ENCODE measurements at regions not wholly inside any gene's neighbourhood (a gene's known extent, or its start where the extent isn't known, plus 50 kb on each side); places are given as distances from the start of the nearest gene placed in this dataset.

DNA sequence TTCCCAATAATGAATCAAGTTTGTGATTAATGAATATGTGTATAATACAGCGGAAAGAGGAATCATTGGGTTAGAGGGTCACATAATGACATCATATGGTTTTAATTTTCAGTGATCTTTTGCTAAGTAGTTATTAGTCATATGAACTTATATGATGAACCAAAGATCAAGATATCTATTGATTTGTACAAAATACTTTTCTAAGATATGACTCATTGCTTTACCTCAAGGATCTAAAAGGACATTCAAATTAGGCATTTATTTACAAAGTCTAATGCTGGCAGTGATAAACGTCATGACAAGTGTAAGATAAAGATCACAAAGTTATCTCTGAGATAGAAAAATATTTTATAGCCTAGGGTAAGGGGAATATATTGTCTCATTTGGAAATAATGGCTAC is 417.8 kb downstream of the RPL10L start (continued):
- no peak for TF ChIP-seq RFX5 (IDR thresholded peaks at IDR 0.05; ENCODE audit: low read length)

DNA sequence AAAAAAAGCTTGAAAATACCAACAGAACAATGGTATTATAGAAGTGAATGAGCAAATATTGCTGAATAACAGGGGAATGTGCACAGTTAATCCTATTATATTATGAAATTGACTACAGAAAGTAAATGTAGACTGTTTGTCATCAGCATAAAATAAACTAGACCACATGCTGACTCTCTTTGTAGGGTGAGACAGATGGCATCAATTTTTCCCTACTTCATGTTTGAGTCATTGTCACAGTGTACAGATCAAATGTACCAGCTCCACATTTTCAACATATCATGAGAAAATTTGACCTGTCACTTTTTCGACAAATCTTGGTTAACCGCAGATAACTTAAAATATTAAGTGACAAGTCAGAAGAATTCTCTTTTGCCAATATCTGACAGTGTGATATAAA is 421.0 kb downstream of the RPL10L start:
- no peaks in the 10 kb centered on the region for H3K4me1 ChIP-seq (ENCODE audit: control insufficient read depth in 1 of 2, insufficient read depth in 2 of 2, low read depth in 1 of 2, low read length in 1 of 2)
- H3K9me2 ChIP-seq, result no peaks in the 10 kb centered on the region
- CTCF ChIA-PET, result no interaction called here
- POLR2A ChIA-PET, result no interaction called here
- no peak overlapping the region for H3K4me3 ChIP-seq (ENCODE audit: low read depth in 2 of 2, low read length in 1 of 2)
- no peak for DNase-seq
- H3F3A ChIP-seq (replicated peaks; ENCODE audit: insufficient read depth), result no peaks in the 10 kb centered on the region
- WGBS (ENCODE audit: low lambda C conversion rate), result 80% methylated on average over 2 of the region's 2 CpGs
- no peak overlapping the region for H3K27ac ChIP-seq (ENCODE audit: low read depth in 2 of 2, low read length in 1 of 2)
- H3K9ac ChIP-seq, result no peak overlapping the region
- no peak overlapping the region for H3K4me2 ChIP-seq
- no peaks in the 10 kb centered on the region for H3K79me2 ChIP-seq (ENCODE audit: insufficient read depth)
- no peaks in the 10 kb centered on the region for H3K27me3 ChIP-seq (ENCODE audit: insufficient read depth)
- TF ChIP-seq, protein P1, sequence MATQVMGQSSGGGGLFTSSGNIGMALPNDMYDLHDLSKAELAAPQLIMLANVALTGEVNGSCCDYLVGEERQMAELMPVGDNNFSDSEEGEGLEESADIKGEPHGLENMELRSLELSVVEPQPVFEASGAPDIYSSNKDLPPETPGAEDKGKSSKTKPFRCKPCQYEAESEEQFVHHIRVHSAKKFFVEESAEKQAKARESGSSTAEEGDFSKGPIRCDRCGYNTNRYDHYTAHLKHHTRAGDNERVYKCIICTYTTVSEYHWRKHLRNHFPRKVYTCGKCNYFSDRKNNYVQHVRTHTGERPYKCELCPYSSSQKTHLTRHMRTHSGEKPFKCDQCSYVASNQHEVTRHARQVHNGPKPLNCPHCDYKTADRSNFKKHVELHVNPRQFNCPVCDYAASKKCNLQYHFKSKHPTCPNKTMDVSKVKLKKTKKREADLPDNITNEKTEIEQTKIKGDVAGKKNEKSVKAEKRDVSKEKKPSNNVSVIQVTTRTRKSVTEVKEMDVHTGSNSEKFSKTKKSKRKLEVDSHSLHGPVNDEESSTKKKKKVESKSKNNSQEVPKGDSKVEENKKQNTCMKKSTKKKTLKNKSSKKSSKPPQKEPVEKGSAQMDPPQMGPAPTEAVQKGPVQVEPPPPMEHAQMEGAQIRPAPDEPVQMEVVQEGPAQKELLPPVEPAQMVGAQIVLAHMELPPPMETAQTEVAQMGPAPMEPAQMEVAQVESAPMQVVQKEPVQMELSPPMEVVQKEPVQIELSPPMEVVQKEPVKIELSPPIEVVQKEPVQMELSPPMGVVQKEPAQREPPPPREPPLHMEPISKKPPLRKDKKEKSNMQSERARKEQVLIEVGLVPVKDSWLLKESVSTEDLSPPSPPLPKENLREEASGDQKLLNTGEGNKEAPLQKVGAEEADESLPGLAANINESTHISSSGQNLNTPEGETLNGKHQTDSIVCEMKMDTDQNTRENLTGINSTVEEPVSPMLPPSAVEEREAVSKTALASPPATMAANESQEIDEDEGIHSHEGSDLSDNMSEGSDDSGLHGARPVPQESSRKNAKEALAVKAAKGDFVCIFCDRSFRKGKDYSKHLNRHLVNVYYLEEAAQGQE (IDR thresholded peaks at IDR 0.05; ENCODE audit: low read depth, low read length), result no peak
- no peak for TF ChIP-seq RCOR1 (IDR thresholded peaks at IDR 0.05; ENCODE audit: low read length)
- no peak for TF ChIP-seq RAD21 (IDR thresholded peaks at IDR 0.05; ENCODE audit: low read length)
- no peak for TF ChIP-seq FOSL2 (IDR thresholded peaks at IDR 0.05; ENCODE audit: borderline replicate concordance, low read depth)
- TF ChIP-seq EP300 (IDR thresholded peaks at IDR 0.05; ENCODE audit: borderline replicate concordance in 1 of 2, low read depth in 1 of 2, low read length in 1 of 2), result no peak
- no peak for TF ChIP-seq TAF1 (IDR thresholded peaks at IDR 0.05; ENCODE audit: borderline replicate concordance, low read depth, low read length)
- TF ChIP-seq MEF2A (IDR thresholded peaks at IDR 0.05; ENCODE audit: borderline replicate concordance, low read depth), result no peak
- TF ChIP-seq YY1 (IDR thresholded peaks at IDR 0.05; ENCODE audit: low read depth), result no peak
- TF ChIP-seq FOXM1 (IDR thresholded peaks at IDR 0.05; ENCODE audit: low read depth), result no peak
- no peak for TF ChIP-seq RFX5 (IDR thresholded peaks at IDR 0.05; ENCODE audit: low read length)
- TF ChIP-seq ELF1 (IDR thresholded peaks at IDR 0.05), result no peak
- no peak for TF ChIP-seq SIN3A (IDR thresholded peaks at IDR 0.05; ENCODE audit: borderline replicate concordance, low read depth, low read length)
- TF ChIP-seq, protein P2, sequence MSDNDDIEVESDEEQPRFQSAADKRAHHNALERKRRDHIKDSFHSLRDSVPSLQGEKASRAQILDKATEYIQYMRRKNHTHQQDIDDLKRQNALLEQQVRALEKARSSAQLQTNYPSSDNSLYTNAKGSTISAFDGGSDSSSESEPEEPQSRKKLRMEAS (IDR thresholded peaks at IDR 0.05; ENCODE audit: low read depth), result no peak
- no peak for TF ChIP-seq TCF12 (IDR thresholded peaks at IDR 0.05)
- no peak for TF ChIP-seq NRF1 (IDR thresholded peaks at IDR 0.05; ENCODE audit: low read depth, low read length)
- TF ChIP-seq, protein P3, sequence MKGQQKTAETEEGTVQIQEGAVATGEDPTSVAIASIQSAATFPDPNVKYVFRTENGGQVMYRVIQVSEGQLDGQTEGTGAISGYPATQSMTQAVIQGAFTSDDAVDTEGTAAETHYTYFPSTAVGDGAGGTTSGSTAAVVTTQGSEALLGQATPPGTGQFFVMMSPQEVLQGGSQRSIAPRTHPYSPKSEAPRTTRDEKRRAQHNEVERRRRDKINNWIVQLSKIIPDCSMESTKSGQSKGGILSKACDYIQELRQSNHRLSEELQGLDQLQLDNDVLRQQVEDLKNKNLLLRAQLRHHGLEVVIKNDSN (IDR thresholded peaks at IDR 0.05; ENCODE audit: borderline replicate concordance, low read depth), result no peak
- TF ChIP-seq, protein P4, sequence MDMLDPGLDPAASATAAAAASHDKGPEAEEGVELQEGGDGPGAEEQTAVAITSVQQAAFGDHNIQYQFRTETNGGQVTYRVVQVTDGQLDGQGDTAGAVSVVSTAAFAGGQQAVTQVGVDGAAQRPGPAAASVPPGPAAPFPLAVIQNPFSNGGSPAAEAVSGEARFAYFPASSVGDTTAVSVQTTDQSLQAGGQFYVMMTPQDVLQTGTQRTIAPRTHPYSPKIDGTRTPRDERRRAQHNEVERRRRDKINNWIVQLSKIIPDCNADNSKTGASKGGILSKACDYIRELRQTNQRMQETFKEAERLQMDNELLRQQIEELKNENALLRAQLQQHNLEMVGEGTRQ (IDR thresholded peaks at IDR 0.05; ENCODE audit: borderline replicate concordance, low read depth, low read length), result no peak
- TF ChIP-seq RXRA (IDR thresholded peaks at IDR 0.05; ENCODE audit: borderline replicate concordance, low read depth), result no peak
- no peak for TF ChIP-seq CHD2 (IDR thresholded peaks at IDR 0.05; ENCODE audit: low read length, partially characterized antibody)
- no peak overlapping the region for H2AFZ ChIP-seq (ENCODE audit: low read depth)
- H3K9me3 ChIP-seq, result no peaks in the 10 kb centered on the region
- H4K20me1 ChIP-seq (ENCODE audit: insufficient read depth), result no peaks in the 10 kb centered on the region
- H3K36me3 ChIP-seq (replicated peaks in 1 of 2; ENCODE audit: control insufficient read depth in 1 of 2, insufficient read depth in 2 of 2, low read length in 1 of 2), result no peaks in the 10 kb centered on the region

Measured in SK-N-SH (cell line).